Raji (cell line): ENCODE measurements at regions not wholly inside any gene's neighbourhood (a gene's known extent, or its start where the extent isn't known, plus 50 kb on each side); places are given as distances from the start of the nearest gene placed in this dataset.

ENCODE experiments used
- POLR2A ChIP-seq: IDR thresholded peaks from 2 replicates; pipeline ENCODE4 v1.6.1; 2011; ENCODE audit warnings: low read depth, low read length, control low read depth; ENCODE audit not compliant: insufficient read depth

DNA sequence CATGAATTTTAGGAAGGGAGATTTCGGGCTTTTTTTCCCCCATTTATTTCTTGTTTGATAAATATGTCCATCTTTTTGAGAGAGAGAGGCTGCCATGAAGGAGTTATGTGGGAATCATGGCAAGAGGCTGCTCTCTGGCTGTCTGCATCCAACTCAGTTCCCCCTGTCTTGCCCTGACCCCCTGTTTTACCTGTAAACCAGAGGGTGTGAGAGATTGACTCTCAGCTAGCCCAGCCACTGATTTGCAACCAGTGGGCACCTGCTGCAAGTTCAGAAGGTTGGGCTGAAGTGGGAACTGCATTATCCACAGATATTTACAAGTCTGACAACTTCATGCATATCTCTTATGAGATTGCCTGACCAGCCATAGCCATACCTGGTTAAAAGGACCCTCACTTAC lies 625.4 kb upstream of the FANCL start:
- TF ChIP-seq POLR2A: no peak

DNA sequence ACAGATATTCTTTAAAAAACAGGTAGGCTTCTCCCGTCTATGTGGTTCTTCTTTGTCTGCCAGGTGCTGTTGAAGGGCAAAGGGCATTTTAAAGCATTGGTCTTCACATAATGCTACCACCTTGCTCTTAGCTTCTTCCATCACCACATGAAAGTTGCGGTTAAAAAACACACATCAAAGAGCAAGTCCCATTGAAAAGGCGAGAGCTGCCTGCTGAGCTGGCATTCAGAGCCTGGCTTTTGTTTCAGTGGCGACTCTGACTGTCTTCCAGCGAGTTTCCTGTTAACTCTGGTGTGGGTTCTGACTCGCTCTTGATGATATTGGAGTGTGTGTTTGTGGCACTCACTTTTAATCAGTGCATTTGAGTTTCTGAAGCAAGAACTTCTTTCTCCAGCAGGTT lies 624.9 kb upstream of the FANCL start:
- TF ChIP-seq POLR2A: no peak

DNA sequence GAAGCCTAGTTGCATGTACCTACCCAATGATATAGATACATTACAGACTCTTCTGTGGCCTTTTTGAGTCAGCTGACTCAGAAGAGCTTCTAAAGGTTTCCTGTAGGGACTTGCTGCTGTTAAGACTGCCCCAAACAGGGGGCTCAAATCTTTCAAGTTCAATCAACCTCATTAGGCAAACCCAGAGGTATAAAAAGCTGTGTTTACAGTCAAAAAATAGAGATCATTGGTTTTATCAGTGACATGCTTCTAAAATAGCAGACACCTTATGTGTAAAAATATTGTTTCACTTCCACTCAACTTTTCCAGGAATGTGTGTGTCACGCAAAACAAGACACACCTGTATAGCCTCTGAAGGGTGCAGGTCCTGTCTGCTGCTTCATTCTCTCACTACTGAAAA lies 624.3 kb upstream of the FANCL start:
- no peak for TF ChIP-seq POLR2A

DNA sequence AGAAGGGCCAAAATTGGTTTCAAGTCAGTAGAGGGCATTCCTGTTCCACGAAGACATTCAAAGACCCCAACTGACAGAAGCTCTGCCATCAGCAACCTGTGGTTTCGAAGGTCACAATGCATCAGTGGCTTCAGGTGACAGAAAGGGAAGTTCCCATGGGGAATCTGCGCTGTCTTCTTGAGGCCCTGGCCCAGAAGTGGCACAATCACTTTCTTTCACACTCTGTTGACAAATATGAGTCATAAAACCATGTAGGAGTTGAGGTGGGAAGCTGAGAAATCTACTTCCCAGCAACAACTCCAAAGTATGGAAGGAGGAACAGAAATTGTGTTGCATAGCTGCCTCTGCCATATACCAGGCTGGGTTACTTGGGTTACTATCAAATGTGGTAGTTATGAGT lies 621.1 kb upstream of the FANCL start:
- TF ChIP-seq POLR2A: no peak

DNA sequence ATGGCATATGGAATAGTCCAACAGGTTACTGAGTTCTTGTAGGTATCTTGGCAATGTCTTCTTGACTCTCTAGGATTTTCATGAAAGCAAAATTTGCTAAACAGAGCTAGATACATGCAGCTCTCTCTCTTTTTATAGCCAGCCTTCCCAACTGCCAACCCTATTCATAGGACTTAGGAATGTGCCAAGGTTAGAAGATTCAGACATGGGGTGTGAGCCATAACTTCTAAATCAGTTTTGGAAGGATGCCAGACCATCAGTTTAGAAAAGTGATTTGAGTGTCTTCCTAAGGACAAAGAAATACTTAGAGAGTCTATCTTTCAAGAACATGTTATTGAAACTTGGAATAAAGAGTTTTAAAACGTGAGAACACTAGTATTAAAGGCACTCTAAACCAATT lies 619.5 kb upstream of the FANCL start:
- TF ChIP-seq POLR2A: no peak

DNA sequence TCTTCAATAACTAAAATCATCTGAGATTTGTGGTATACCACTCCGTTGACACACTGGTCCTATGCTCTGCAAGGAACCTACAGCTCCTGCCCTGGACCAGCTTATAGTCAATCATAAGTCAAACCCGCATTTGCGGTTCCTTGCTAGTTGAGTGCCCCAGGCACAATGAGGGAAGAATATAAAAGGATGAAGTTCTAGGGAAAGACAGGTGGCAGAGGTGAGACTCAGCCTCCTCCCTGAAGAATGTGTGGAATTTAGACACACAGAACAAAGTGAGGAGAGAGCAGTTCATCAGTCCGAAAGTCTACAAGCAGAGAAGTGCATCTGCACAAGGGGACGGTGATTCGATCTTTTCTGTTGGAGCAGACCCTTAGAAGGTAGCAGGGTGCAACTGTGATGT lies 615.0 kb upstream of the FANCL start:
- no peak for TF ChIP-seq POLR2A

DNA sequence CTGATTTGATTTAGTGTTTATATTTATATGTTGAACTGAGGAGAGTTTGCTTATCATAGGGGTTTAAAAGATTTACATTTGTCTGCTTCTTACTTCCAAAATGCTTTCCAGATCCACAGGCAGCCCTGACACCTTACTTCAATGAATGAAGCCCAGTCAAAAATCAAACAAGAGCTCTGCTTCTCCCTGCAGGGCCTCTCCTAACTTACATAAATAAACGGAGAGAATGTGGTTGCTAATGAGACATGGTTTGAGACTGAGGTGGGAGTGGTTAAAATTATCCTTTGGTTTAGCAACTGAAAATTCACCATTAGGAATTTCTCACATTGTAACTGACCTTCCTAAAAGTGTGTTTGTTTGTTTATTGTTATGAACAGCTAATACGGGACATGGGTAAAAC lies 612.3 kb upstream of the FANCL start:
- TF ChIP-seq POLR2A: no peak

DNA sequence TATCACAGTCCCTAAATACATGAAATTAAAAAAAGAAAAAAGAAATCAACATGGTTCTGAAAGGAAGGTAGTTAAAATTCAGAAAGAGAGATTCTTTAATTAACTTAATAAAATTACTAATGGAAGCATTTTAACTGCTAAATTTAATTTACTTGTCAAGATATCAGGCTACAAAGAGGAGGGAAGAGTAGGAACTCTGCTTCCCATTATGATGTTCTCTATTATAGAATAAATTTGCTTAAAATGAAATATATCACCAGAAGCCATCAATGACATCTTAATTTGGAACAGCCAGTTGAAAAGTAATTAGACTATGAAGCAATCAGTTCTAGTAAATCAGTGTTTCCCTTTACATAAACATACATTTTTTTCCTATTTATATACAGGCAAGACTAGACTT lies 611.8 kb upstream of the FANCL start:
- no peak for TF ChIP-seq POLR2A

DNA sequence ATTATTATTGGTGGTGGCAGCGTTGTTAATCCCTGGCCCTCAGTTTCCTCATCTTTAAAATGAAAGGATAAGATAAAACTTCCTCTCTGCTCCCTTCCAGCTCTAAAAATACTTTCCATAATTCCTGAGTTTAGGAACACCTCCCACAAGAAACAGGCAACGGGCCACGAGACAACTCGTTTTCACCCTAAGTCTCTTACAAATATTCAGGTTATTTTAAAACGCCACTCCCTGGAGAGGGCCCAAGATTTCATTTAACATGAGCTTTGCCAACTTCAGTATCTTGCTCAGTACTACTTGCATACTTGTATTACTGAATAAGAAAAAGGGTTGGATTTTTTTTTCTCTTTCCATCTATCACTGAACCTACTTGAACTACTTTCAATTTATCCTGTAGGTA lies 611.1 kb upstream of the FANCL start:
- TF ChIP-seq POLR2A: no peak

DNA sequence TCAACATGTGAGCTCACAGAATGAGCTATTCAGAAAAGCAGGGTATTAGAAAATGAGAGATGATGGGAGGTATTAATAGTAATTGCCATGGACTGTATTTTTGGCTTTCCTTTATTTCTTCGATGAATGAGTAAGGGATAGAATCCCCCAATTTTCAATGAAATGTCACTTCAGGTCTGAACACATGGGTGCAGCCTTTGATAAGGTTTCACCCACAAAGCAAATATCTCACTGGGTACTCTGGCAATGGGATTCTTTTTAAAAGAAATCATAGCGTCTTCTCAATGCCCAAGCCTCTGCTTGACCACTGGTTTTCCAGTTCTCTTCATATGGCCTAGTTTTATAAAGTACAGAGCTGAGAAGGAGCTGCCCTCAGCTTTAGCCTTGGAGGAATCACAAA lies 610.5 kb upstream of the FANCL start:
- TF ChIP-seq POLR2A: no peak

DNA sequence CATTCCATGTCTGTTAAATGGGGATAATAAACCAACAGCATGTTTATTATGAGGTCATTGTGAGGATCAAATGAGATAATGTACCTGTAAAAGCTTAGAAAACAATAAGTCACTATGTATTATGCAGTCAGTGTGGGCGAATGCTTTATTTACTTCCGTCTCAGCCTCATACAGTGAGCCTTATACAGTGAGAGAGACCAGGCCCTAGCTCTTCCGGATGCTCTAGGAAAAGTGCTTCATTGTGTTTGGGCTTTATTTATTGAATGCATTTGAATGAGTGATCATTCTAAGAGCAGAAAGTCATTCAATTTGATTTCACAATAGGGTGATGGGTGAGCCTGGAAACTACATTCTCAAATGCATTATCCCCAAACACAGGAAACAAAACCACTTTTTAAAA lies 603.9 kb upstream of the FANCL start:
- TF ChIP-seq POLR2A: no peak

DNA sequence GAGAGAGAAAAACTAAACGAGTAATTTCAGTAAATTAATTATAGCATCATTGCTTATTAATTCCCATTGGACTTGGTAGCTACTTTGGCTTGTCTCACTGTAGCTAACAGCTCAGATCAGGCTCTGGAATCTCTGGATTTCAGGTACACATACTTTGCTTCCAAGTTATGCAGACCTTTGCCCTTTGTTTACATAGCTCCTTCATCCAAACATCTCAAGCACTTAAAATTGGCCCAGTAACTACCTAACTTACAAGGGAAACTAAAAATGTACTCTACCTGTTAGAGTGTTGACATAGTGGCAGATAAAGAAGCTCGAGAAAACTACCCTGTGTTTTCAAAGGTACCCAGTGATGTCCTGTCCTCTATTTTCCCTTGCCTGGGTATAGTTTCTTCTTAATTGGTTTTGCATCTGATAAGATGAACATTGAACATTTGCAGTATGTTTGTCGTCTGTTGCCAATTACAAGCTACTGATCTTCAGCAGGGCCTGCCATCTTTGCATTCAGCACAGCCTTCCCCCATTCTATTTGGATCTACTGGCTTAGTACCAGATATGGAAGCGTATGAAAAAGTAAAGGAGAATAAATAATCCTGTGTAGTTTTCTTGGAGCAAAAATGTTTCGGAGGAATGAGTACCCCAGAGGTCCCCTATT lies 601.5 kb upstream of the FANCL start:
- no peak for TF ChIP-seq POLR2A

DNA sequence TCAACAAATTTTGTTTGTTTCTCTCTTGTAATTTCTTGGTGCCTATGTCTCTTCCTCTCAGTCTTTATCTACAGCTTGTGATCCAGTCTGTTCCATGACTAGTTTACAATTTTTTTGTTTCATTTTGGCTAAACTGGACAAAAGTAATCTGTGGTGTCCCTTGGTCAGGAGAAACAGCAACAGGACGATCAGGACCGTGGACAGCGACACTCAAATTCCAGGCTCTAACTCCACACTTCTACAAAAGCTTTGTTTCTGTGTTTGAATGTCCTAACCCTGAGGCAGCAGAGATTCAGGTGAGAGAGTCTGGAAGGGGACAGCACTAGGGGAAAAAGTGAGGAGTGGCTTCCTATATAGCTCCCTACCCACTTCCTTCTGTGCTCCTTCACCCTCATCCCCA lies 593.3 kb upstream of the FANCL start:
- no peak for TF ChIP-seq POLR2A

DNA sequence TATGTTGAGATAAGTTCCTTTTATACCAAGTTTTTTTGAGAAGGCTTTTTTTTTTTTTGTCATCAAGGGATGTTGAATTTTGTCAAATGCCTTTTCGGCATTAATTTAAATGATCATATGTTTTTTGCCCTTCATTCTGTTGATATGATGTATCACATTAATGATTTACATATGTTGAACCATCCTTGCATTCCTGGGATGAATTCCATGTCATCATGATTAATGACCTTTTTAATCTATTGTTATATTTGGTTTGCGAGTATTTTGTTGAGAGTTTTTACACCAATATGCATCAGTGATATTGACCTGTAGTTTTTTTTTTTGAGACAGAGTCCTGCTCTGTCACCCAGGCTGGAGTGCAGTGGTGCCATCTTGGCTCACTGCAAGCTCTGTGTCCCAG lies 585.7 kb upstream of the FANCL start:
- no peak for TF ChIP-seq POLR2A

DNA sequence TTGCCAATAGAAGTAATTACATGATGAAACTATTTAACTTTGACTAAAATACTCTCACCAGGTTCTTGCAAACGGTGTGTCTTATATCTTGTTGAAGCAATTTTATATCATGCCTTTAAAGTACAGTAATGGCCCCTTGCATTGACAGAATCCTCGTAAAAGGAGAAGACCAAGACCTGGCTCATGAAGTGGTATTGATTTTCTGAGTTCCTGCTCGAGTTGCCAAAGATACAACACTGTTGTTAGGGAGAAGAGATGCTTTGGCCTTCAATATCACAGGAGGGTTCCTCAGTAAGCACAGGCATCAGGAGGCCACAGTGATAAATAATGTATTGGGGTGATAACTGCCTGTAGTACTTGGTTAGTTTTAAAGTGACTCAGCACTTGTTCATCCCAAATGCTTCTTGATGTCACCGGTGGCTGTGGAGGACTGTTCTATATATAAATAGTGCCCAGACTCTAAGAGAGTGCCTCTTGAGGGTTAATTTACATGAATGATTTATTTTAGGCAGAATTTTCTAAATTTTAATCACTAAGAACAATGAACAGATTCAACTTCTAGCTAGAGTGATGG lies 571.7 kb upstream of the FANCL start:
- no peak for TF ChIP-seq POLR2A

DNA sequence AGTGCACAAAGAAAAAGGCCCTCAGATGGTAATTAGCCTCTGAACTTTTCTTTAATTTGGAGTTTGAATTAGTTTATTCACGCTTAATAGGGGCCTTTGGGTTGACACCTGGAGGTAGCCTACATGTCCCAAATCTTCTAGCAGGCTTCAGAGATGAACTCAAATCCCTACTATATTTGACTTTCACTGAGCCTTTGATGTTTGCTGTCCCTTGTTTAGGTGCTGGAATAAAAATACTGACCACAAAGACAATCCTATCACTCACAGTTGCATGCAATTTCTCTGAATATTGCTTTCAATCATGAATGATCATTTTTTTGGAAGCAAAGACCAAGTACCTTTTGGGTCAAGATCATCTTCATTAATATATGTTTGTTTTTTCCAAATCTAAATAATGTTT lies 564.0 kb upstream of the FANCL start:
- no peak for TF ChIP-seq POLR2A

DNA sequence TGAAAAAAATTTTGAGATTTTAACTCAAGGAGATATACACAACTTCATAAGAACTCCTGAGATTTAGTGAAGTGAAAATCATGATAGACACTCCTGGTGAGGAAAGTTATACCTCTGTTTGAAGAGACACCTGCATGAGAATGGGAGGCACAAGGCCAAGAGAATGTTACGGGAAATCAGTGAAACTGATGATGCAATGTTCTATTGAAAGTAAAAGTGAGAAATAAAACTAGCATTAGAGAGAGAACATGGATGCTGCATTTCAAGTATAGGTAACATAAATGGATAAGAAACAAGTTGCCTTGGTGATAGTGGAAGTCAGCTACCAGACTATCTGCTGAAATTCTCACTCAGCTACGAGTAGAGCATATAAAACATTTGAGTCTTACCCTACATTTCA lies 562.1 kb upstream of the FANCL start:
- no peak for TF ChIP-seq POLR2A
